GM19240 (cell line): ENCODE measurements at regions not wholly inside any gene's neighbourhood (a gene's known extent, or its start where the extent isn't known, plus 50 kb on each side); places are given as distances from the start of the nearest gene placed in this dataset.
"Not testable (repeated sequence)": the region's sequence is repeated elsewhere in the genome, so short reads cannot be mapped to it uniquely, and the experiment has no call there.

ENCODE experiments used
- DNase-seq: peaks from one replicate; pipeline ENCODE4 v3.0.0; 2011; ENCODE audit warnings: low spot score; ENCODE audit not compliant: insufficient read length

DNA sequence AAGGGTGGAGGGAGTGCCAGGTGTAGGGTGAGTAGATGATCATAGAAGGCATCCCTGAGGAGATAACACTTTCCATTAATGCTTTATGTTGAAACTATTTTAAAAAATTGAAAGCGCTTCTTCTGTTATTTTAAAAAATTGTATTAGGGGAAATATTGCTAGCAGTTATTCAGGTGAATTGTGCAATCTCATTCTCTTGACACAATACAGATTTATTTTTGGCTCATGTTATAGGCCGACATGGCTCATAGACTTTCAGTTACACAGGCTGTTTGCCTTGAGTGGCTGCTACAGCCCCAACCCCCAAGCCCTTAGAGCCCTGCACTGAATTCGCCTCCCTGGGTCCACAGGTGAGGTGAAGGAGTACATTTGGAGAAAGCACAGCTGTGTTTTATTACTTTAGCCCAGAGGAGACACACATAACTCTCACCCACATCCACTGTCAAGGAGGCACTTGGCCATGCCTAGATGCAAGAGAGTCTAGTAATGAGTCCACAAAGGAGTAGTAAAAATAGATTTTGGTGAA lies 228.2 kb downstream of the RFPL4B start:
- no peak for DNase-seq

DNA sequence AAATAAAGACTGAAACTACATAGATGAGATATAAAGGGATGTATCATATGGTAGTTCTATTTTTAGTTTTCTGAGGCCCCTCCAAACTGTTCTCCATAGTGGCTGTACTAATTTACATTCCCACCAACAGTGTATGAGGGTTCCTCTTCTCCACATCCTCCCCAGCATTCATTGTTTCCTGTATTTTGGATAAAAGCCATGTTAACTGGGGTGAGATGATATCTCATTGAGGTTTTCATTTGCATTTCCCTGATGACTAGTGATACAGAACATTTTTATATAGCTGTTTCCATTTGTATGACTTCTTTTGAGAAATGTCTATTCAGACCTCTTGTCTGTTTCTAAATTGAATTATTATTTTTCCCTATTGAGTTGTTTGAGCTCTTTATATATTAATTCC lies 229.3 kb downstream of the RFPL4B start:
- no peak for DNase-seq

DNA sequence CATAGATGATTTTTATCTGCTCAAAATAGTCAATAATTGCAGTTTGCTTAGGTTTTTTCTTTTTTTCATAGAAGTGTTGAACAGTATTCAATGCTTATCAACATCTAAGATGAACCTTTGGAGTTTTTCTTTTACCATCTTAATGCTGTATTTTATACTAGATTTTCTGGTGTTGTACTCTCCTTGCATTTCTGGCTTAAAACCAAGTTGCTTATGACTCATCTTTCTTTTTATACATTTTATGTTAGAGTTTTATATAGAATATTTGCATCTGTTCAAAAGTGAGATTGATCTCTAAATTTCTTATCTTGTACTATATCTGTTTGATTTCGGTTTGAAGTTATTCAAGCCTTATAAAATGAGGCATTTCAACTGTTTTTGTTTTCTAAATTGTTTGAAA lies 232.5 kb downstream of the RFPL4B start:
- no peak for DNase-seq

DNA sequence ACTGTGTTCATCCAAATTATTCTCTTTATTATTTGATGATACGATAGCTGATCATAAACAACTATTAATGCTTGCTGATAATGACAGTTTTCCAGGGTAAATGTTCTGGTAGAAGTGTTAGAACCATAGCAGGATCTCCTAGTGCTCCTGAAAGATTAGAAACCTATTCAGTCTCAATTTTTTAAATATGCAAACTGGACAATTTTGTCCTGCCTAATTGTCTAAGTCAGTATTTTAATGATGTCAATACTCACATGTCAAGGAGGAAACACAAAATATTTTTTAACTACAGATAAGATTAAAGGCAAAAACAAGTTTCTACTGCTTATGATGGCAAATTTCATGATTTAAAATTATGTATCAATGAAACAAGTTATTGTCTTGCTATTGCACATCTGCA lies 233.9 kb downstream of the RFPL4B start:
- DNase-seq: no peak

DNA sequence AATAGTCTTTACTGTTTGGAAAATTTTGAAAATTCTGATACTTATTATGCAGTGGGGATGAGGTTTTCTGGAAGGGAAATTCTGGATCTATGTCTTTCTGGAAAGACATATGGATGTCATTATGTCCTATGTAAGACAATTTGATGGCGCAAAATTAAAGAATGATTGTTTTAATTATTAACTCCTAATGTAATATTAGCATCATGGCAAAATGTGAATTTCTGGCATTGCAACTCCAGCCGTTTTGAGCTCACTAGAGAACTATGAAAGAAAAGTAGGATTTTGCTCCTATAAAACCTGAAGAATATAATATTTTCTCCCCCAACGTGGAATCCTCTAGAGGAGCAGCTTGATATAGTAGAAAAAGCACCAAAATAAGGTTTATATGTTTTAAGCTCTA lies 243.2 kb downstream of the RFPL4B start:
- DNase-seq: no peak

DNA sequence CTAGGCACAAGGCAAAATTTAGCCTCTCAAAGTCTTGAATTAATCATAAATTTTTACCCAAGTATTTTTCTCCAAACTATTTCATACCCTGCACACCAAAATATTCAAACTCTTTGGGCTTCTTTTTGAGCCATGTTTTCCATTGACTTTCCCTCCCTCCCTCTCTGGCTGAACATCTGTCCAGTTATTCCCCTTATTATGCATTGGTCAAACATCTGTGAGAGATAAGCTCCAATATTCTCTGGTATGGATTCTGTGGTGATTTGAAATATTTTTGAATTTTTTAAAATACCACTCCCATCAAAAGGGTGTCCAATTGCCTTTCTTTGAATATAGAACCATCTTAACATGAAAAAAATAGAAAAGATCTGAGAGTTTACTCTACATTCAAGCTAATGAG lies 244.2 kb downstream of the RFPL4B start:
- DNase-seq: no peak

DNA sequence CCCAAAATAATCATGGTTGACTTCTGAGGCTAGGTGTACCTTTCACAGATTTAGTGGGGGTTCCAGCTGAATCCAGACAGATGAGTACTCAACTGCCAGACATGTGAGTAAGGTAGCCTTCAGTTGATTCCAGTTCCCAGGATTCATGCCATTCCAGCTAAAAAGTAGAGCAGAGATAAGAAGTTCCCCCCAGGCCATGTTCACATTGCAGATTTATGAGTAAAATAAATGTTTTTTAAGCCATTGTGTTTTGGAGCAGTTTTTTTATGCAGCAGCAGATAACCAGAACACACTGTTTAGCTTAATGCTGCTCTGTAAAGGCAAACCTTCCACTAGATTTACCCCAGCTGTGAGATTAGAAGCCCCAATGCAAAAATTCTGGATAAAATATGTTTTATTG lies 245.0 kb downstream of the RFPL4B start:
- no peak for DNase-seq

DNA sequence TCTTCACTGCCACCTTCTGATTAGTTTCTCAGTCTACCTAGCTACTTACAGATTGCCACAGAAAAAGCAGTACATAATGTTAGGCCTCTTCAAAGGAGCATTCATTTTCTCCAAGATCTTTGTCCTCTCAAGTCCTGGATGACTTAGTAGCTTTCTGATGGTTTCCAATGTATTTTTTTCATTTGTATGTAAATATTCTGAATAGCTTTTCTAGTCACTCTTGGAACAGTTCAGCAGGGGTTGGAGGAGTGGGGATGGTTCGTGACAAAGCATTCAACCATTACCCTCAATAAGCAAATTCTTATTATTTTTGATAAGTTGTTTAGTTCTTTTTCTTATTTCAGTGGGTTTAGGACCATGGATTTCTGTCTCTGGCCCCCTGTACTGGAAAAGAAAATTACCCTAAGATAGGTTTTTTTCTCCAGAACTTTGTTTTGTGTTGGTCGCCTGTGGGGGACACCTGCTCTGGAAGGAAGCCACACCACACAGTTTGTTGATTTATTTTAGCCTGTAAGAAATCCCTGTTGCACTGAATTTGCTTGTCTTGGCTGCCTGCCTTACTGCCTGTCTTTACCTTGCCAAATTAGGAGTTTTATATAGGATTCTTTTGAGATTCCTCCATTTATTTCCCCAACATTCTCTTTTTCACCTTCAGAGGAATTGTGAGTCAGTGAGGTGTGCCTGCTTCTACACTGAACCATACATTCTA lies 247.9 kb downstream of the RFPL4B start:
- DNase-seq: no peak

DNA sequence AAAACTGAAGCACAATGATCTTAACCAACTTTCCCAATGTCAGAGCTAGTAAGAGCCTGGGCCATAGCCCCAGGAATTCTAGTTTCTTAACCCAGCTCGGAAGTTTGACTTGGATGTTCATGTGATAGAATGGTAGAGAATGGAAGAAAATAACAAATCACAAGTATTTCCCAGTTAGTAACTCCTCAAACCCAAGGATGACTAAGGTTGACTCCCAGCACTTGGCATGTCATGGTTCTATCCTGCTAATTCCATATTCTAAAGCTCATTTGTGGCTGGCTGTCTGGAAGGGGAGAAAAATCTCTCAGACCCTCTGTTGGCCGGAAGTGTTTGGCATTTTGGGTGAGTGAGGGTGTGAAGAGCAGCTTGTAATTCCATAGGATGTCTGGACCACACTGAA lies 248.7 kb downstream of the RFPL4B start:
- DNase-seq: no peak

DNA sequence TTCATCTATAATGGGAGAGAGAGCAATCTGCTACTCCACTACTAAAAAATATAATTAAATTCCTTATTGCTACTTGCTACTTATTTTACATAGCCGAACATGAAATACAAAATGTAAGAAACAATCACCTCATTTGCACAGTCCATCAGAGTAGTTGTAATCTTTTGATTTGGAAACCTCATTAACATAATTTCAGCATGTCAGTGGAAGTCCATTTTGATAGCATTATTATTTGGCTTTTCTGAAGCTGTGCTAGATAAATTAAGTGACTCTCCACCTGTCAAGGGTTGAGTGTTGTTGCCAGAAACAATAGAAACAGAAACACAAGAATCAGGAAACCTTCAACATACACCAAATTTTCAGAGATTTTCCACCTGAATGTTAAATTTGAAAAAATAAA lies 250.0 kb downstream of the RFPL4B start:
- no peak for DNase-seq

DNA sequence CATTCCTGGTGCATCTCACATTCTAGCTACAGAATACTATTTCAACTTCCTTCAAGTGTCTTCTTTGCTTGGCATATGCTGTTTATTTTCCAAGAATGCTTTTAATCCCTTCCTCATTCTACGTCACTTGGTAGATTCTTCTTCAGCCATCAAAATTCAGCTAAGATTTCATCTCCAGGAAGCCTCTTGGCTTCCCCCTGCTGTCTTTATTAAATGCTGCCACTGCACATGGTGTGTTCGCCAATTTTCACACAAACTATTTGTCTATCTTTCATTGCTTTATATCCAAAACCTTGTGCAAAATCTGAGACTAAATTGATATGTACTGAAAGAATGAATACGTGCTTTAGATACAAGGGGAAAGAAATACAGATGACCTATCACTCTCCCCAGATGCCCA lies 253.0 kb downstream of the RFPL4B start:
- no peak for DNase-seq

DNA sequence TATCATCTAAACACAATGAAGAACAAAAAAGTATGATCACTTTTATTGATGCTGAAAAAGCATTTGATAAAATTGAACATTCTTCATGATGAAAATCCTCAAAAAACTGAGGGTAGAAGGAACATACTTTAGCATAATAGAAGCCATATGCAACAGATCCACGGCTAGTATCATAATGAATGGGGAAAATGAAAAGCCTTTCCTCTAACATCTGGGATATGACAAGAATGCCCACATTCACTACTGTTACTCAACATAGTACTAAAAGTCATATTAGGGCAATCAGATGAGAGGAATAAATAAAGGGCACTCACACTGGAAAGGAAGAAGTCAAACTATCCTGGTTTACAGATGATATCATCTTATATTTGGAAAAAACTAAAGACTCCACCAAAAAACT lies 256.6 kb downstream of the RFPL4B start:
- DNase-seq: no peak

DNA sequence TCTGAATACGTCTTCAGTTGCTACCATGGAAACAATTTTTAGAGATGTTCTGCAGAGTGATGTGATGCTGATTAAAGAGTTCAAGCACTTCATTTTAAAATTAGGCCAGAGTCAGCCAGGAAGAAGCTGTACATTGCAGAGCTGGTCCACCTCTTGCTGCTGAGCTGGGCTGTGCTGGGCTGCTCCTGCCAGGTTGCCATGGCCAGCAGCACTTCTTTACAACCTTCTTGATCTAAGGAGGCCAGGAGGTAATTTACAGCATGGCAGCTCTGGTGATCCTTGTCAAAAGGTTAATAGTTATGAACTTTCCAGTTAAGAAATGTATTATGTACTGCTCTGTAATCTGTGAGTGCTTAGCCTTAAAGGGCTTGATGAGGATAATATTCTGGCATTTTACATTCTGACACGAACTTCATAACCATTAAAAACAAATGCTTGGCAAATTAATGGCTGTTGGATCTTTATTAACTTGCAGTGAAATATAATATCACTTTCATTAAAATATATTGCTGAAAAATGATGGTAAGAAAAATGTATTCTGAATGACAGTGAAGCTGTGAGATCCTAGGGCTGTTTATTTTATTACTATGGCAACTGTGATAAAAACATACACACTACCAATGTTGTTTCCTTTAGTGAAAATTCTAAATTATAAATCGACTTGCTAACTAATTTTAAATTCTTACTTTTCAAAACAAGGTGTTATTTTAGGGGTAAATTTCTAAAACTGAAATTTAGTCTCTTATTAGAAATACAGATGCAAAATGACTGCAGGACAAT lies 259.7 kb downstream of the RFPL4B start:
- no peak for DNase-seq

DNA sequence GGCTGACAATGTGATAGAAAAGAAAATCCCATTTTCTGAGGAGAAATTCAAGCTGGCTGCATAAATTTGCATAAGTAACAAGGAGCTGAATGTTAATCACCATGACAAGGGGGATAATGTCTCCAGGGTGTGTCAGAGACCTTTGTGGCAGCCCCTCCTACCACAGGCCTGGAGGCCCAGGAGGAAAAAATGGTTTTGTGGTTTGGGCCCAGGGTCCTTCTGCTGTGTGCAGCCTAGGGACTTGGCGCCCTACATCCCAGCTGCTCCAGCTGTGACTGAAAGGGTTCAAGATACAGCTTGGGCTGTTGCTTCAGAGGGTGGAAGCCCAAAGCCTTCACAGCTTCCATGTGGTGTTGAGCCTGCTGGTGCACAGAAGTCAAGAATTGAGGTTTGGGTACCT lies 261.8 kb downstream of the RFPL4B start:
- not testable (repeated sequence) for DNase-seq

DNA sequence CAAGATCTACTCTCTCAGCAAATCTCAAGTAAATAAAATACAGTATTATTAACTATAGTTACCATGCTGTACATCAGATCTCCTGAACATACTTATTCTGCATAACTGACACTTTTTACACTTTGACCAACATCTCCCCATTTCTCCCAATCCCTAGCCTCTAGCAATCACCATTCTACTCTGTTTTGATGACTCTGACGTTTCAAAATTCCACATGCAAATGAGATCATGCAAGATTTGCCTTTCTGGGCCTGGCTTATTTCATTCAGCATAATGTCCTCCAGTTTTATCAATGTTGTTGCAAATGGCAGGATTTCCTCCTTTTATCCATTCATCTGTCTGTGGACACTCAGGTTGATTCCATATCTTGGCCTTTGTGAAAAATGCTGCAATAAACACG lies 266.3 kb downstream of the RFPL4B start:
- no peak for DNase-seq

DNA sequence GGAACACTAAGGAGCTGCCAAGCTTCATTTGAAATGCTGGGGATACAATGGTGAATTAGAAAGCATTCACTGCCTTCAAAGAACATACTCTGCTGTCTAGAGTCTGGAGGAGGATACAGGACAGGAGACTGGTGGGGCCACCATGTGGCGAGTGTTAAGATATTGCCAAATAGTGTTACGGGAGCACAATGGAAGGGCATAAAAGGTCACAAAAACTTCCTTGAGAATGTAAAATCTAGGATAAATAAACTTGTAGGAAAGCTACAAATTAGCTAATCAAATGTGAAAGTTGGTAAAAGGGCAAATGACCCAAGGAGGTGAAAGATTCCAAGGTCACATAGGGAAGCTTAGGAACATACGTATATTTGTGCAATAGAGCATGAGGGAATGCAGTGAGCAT lies 271.7 kb downstream of the RFPL4B start:
- no peak for DNase-seq

DNA sequence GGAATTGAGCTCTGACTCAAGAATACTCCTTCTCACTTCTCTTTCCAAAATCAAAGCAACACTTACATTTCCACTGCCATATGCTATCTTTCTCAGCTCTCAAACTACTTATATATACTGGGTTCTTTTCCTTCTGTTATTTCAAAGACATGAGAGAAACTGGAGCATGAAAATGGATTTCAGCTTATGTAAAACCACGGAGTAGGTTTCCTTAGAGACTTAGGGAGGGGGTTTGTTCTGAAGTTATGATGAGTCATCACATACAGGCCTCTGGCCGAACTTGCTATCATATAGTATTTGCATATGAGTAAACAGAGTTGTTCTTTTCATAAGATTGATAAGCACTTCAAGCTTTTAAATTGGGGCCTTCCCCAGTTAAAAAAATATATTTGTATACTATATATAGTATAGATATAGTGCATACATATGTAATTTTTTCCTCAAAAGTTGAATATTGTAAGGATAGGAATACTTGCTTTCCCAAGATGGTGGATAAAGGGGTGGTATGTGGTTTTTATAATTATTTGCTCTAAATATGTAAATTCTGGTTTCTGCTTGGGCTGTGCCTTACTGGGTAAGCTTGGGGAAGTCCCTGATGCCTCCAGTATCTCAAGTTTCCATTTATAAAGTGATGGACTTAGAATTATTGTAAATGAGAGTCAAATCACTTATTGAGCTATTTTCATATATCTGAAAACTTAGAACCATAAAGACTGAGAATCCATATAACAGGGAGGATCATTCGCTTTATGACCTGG lies 273.9 kb downstream of the RFPL4B start:
- DNase-seq: no peak

DNA sequence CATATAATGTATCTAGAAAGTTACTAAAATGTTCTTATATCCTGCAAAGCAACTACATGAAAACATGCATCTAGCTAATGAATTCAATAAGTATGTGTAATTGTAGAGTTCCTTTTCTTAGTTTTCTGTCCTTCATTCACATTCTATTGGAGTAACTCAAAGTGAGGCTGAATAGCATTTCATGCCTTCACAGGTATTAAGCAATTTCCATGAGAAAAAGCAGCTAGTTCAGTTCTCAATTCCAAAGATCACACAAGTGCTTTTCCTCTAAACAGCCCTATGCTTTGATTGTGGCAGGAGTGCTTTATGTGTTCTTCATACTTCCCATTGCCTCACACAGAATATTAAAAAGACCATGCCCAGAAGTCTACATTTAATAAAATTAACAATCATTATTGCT lies 274.9 kb downstream of the RFPL4B start:
- DNase-seq: no peak

DNA sequence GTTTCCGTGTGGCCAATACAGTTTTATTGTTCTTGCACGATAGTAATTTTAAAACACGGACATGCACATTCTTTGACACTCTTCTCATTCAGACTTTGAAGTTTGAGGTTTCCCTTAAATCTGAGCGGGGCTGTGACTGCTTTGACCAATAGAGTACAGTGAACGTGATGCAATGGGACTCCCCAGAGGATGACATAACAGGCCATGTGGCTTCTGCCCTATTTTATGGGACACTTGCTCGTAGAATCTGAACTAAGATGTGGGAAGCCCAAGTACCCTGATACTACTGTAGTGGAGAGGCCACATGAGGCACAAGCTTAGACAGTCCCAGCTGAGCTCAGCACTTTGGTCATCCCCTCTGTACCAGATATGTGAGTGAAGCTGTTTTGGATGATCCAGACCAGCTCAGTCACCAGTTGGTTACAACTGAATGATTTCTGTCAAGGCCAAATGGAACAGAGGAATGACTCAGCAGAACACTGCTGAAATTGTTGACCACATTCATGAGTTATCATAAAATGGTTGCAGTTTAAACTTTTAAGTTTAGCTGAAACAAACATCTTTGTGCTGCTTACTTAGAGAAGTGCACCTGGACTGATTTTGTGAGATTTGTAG lies 279.4 kb downstream of the RFPL4B start:
- DNase-seq: no peak

DNA sequence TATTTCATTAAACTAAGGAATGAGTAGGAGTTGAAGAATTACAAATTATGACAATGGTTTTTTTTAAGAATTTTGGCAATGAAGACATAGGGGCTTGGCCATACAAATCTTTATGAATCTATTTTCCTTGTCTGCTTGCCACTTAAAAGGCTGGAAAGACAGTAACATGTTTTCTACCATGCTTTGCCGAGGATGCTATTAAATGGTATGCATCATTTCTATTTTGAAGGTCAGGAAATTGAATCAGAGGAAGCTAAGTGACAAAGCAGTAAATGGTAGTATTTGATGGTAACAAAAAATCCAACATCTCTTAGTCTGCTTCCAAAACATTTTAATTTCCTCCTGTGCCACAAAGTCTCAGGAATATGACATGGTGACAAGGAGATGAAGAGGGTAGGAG lies 287.2 kb downstream of the RFPL4B start:
- no peak for DNase-seq

DNA sequence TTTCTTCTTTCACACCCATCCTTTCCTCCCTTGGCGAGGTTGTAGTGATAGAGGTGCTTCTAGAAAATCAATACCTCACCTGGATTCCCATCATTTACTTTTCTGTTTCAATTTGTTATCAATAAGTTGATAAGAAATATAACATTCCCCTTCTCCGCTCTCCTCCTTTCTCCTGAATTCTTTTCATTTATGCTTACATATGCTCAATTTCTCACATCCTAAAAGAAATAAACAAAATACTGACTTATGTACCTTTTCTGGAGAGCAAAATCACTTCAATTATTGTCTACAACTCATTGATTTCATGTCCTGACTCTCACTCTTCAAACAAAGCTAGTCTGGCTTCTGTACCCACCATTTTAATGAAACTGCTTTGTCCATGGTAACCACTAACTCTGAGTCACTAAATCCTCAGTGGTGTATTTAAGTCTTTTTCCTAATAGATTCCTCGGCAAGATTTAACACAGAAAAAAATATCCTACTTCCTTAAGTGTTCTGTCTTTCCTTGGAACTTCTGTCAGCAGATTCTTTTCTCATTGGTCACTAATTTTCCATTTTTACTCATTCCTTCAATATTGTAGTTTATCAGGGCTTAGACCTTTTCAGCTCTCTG lies 289.6 kb downstream of the RFPL4B start:
- DNase-seq: no peak
